HEK293T (cell line): ENCODE measurements at regions not wholly inside any gene's neighbourhood (a gene's known extent, or its start where the extent isn't known, plus 50 kb on each side); places are given as distances from the start of the nearest gene placed in this dataset.

ENCODE experiments used
- BHLHE40 ChIP-seq: fragments of 450-650 bp; IDR thresholded peaks from 2 replicates; pipeline ENCODE4 v1.6.1; 2016; ENCODE audit warnings: mild to moderate bottlenecking, moderate library complexity, borderline replicate concordance
- FOXA1 ChIP-seq: fragments of 450-650 bp; IDR thresholded peaks from 2 replicates; pipeline ENCODE4 v1.6.1; 2016; ENCODE audit warnings: mild to moderate bottlenecking
- LEF1 ChIP-seq: fragments of 450-650 bp; IDR thresholded peaks from 2 replicates; pipeline ENCODE4 v1.6.1; 2017; ENCODE audit warnings: mild to moderate bottlenecking, borderline replicate concordance

DNA sequence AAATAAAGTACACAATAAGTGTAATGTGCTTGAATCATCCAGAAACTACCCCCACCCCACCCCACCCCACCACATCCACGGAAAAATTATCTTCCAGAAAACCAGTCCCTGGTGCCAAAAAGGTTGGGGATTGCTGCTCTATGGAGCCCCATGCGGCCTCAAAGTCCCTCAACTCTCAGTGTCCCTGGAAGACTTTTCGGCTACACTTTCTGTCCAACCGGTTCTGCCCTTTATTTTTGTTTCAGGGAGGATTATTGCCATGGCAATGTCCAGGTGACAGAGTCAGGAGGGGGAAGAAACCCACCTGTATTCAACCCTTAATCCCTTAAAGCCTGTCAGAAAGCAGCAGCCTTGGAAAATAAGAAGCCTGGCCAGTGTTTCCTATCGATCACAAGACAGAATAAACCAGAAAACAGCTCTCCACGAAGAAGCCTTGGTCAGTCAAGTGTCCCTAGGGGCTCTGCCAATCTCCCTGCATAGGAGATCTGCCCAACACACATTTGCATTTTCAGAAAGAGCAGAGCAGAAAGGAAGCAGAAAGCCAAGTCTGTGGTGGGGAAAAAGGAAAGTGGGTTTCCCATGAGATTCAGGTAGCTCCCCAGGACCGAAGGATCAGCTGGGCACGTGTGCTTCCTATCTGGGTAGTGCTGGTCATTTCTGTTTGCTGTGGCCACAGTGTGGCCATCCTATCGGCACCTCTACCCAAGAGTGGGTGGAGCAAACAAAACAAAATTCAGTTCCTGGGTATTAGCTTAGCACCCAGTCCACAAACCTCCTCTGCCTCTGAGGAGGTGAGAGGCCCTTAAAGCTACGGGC, 342.7 kb downstream of the SOX9 start:
- TF ChIP-seq FOXA1 (no peak), BHLHE40 (no peak), LEF1 (no peak)
